ENCODE measurements at regions not wholly inside any gene's neighbourhood (a gene's known extent, or its start where the extent isn't known, plus 50 kb on each side); places are given as distances from the start of the nearest gene placed in this dataset.

- TF ChIP-seq CTCF (IDR thresholded peaks at IDR 0.05; ENCODE audit: insufficient read depth, low read depth, low read length) (no peak), EZH2 (IDR thresholded peaks at IDR 0.05; ENCODE audit: insufficient read depth, low read length) (no peak)
These were observed 135.7 kb downstream of the CMPK2 start for GRCh38 chr2:6730003-6730402.
